Thymus (tissue), 11 donors: ENCODE measurements at regions not wholly inside any gene's neighbourhood (a gene's known extent, or its start where the extent isn't known, plus 50 kb on each side); places are given as distances from the start of the nearest gene placed in this dataset.

ENCODE experiments used
- DNase-seq, 9 donors: peaks; one replicate each; pipeline ENCODE4 v3.0.0-alpha.2; 2013; ENCODE audit warnings: low spot score in 9 of 9, low read depth in 6 of 9, missing footprints in 1 of 9
- H3K27ac ChIP-seq, 2 donors: one replicate each; pipeline ENCODE4 v1.5.1; 2013; ENCODE audit warnings: control low read depth in 1 of 2, low read depth in 1 of 2, low read length in 1 of 2, mild to moderate bottlenecking in 1 of 2, moderate library complexity in 1 of 2
- H3K27me3 ChIP-seq, 2 donors: one replicate each; pipeline ENCODE4 v1.5.1; 2013; ENCODE audit warnings: low read length in 1 of 2; ENCODE audit not compliant: control insufficient read depth in 2 of 2, insufficient read depth in 1 of 2
- H3K36me3 ChIP-seq, 2 donors: one replicate each; pipeline ENCODE4 v1.5.1; 2013; ENCODE audit warnings: low read length in 1 of 2, mild to moderate bottlenecking in 1 of 2, moderate library complexity in 1 of 2; ENCODE audit not compliant: control insufficient read depth in 2 of 2, insufficient read depth in 2 of 2
- H3K4me1 ChIP-seq, 2 donors: one replicate each; pipeline ENCODE4 v1.5.1; 2013; ENCODE audit warnings: low read length in 2 of 2; ENCODE audit not compliant: control insufficient read depth in 2 of 2, insufficient read depth in 2 of 2
- H3K4me3 ChIP-seq, 2 donors: one replicate each; pipeline ENCODE4 v1.5.1; 2013; ENCODE audit warnings: low read length in 2 of 2, control low read depth in 1 of 2, mild to moderate bottlenecking in 1 of 2
- H3K9me3 ChIP-seq, 2 donors: one replicate each; pipeline ENCODE4 v1.5.1; 2013; ENCODE audit warnings: low read length in 1 of 2, mild to moderate bottlenecking in 1 of 2; ENCODE audit not compliant: control insufficient read depth in 2 of 2, insufficient read depth in 1 of 2
- WGBS: extraction: QIAGEN DNeasy Blood & Tissue Kit; methylation state at CpG from one replicate; pipeline ENCODE4 v1.1.7; 2013; 5-methylcytosine and 5-hydroxymethylcytosine counted together
- donor health status: healthy.

DNA sequence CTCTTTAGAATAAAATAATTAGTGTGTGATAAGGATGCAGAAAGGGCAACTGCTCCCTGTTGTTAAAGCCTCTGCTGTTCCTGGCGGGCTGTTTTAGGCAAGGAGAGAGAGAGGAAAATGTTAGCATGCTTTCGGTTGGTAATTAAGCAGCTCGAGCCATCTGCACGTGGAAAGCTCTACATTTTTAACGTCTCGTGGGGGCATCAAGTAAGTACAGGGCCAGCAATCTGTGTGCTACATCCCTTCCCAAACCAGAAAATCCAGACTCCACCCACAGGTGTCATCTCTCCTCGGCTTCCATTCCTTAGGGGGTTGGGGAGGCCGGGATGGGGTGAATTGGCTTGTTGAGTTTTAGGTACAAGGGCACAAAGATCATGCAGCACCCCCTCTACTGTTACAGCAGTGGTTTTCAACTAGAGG lies 62.4 kb upstream of the MARCHF10 start:
- Histone ChIP-seq H3K4me1 (no peaks in the 10 kb centered on the region), H3K9me3 (no peaks in the 10 kb centered on the region), H3K36me3 (no peaks in the 10 kb centered on the region), H3K27me3 (no peaks in the 10 kb centered on the region), H3K27ac (no peak overlapping the region), H3K4me3 (no peak overlapping the region)
- no peak for DNase-seq
- WGBS = 88% methylated on average over 8 of the region's 8 CpGs

DNA sequence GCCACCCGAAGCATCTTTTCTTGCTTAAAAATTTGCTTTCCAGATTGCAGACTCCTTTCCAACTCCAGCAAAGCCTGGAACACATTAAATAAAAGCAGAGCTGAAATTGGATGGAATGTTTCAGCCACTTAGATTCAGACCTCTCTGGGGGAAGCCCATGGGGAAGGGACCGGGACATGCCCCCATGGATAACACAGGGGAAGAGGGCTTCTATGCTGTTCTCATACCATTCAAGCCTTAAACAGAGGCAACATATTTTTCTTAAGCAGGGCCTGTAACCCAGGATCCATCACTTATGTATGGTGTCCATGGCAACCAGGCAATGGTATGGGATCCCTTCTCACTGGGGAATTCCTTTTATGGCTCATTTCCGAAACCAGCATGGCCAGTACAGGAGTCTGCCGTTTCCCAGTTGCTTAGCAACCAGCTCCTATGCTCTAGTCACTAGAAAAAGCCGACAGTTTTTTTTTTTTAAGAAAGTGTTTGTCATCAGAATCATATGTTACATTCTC lies 62.0 kb upstream of the MARCHF10 start:
- H3K9me3 ChIP-seq = no peaks in the 10 kb centered on the region
- H3K36me3 ChIP-seq = no peaks in the 10 kb centered on the region
- no peaks in the 10 kb centered on the region for H3K4me1 ChIP-seq
- DNase-seq = no peak
- 88% methylated on average over 5 of the region's 5 CpGs for WGBS
- H3K27me3 ChIP-seq = no peaks in the 10 kb centered on the region
- H3K27ac ChIP-seq = no peak overlapping the region
- no peak overlapping the region for H3K4me3 ChIP-seq

DNA sequence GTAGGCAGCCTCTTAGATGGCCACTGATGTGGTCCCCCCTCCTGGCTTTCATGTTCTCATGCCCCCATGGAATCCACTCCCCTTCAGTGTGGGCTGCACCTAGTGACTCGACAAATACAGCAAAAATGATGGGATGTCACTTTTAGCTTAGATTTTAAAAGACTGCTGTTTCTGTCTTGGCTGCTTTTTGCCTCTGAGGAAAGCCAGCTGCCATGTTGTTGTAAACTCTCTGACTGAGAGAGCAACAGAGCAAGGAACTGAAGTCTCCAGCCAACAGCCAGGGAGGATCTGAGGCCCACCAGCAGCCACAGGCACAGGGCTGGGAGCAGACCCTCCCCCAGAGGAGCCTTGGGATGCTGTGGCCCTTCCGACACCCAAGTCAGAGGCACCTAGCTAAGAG lies 60.6 kb upstream of the MARCHF10 start:
- H3K4me3 ChIP-seq = no peak overlapping the region
- WGBS = 85% methylated on average over 2 of the region's 2 CpGs
- H3K4me1 ChIP-seq = no peaks in the 10 kb centered on the region
- no peaks in the 10 kb centered on the region for H3K9me3 ChIP-seq
- H3K27me3 ChIP-seq = no peaks in the 10 kb centered on the region
- H3K36me3 ChIP-seq = no peaks in the 10 kb centered on the region
- no peak for DNase-seq
- no peak overlapping the region for H3K27ac ChIP-seq

DNA sequence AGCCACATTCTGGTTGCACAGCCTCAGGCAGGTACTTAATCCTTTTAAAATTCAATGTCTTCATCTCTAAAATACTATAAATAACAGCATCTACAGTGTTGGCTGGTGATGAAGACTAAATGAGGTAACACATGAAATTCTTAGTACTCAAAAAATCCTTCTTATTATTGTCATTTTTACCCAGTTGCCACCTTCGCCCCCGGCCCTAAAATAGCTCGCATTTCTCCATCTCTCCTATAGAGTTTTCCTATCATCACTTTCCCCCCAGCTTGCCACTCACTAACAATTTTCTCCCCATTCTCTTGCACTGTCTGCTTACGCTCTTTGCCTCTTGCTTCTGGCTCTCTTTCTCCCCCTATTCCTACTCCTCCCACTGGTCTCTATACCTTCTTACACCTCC lies 59.9 kb upstream of the MARCHF10 start:
- H3K27me3 ChIP-seq = no peaks in the 10 kb centered on the region

DNA sequence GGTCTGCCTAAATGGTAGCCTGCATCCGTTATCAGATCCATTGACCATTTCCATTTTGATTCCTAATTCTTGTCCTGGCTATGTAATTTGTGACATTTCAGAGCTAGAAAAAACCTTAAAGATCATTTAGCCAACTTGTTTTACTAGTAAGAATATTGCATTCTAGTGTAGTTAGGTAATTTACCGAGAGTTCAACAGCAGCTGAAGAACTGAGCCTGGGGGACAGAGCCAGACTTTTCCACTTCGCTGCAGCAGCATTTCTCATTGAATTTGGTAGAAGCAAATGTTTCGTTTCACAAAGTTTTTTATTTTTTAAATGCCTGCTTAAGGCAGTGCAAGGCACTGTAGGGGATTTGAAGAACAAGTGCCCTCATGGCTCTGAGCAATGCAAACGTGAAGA lies 59.2 kb upstream of the MARCHF10 start:
- WGBS = 96% methylated on average over 5 of the region's 5 CpGs
- H3K9me3 ChIP-seq = no peaks in the 10 kb centered on the region
- H3K4me3 ChIP-seq = no peak overlapping the region
- H3K36me3 ChIP-seq = no peaks in the 10 kb centered on the region
- no peaks in the 10 kb centered on the region for H3K27me3 ChIP-seq
- H3K4me1 ChIP-seq = no peaks in the 10 kb centered on the region
- no peak overlapping the region for H3K27ac ChIP-seq
- DNase-seq = no peak

More for the DNA sequence above, 59.9 kb upstream of the MARCHF10 start:
- DNase-seq = no peak
- Histone ChIP-seq H3K4me3 (no peak overlapping the region), H3K4me1 (no peaks in the 10 kb centered on the region), H3K27ac (no peak overlapping the region), H3K9me3 (no peaks in the 10 kb centered on the region), H3K36me3 (no peaks in the 10 kb centered on the region)
- 98% methylated on average over 4 of the region's 4 CpGs for WGBS

DNA sequence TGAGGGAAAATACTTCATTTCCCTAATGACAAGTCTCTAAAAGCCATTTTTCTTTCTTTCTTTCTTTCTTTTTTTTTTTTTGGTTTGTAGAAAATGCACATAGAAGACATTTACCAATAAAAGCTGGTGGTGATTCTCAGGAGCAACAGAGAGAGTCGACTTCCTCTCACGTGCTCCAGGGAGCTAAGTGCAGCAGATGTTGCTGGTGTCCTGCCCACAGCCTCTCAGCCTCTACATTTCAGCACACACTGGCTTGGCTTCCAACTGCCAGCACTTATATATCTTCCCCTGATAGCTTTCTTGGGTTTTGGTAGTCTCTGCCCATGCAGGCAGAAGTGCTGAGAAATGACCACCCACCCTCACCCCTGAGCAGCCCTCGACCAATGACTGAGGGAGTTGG lies 58.4 kb upstream of the MARCHF10 start:
- Histone ChIP-seq H3K36me3 (no peaks in the 10 kb centered on the region), H3K9me3 (no peaks in the 10 kb centered on the region), H3K27ac (no peak overlapping the region), H3K27me3 (no peaks in the 10 kb centered on the region), H3K4me3 (no peak overlapping the region), H3K4me1 (no peaks in the 10 kb centered on the region)
- 49% methylated on average over 3 of the region's 3 CpGs for WGBS
- peak in 2 of 9 donors; percentile 4 to 7 for DNase-seq

DNA sequence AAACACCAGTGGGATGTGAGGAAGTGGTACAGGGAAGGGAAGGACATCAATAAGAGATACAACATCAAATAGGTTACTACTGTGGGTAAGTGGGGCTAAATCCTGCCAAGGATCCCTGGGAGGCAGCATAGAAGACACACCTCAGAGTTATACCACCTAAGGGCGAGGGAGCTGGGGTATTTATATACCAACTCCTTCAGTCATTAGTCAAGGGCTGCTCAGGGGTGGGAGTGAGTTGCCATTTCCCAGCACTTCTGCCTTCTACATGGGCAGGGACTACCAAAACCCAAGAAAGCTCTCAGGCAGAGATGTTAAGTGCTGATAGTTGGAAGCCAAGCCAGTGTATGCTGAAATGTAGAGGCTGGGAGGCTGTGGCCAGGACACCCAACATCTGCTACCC lies 57.5 kb upstream of the MARCHF10 start:
- no peaks in the 10 kb centered on the region for H3K9me3 ChIP-seq
- H3K27ac ChIP-seq = no peak overlapping the region
- no peaks in the 10 kb centered on the region for H3K36me3 ChIP-seq
- no peaks in the 10 kb centered on the region for H3K27me3 ChIP-seq
- WGBS = 100% methylated on average over 1 of the region's 1 CpG
- DNase-seq = no peak
- H3K4me1 ChIP-seq = no peaks in the 10 kb centered on the region
- H3K4me3 ChIP-seq = no peak overlapping the region

DNA sequence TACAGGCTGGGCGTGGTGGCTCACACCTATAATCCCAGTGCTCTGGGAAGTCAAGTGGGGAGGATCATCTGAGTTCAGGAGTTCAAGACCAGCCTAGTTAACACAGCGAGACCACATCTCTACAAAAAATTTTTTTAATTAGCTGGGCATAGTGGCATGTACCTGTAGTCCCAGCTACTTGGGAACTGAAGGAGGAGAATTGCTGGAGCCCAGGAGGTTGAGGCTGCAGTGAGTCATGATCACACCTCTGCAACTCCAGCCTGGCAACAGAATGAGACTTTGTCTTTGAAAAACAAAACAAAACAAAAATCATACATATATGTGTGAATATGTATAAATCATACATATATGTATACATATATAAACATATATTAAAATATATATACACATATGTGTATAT lies 54.1 kb upstream of the MARCHF10 start:
- Histone ChIP-seq H3K27me3 (no peaks in the 10 kb centered on the region), H3K4me3 (no peak overlapping the region), H3K36me3 (no peaks in the 10 kb centered on the region), H3K27ac (no peak overlapping the region), H3K4me1 (no peaks in the 10 kb centered on the region), H3K9me3 (no peaks in the 10 kb centered on the region)
- 98% methylated on average over 2 of the region's 2 CpGs for WGBS
- DNase-seq = no peak

DNA sequence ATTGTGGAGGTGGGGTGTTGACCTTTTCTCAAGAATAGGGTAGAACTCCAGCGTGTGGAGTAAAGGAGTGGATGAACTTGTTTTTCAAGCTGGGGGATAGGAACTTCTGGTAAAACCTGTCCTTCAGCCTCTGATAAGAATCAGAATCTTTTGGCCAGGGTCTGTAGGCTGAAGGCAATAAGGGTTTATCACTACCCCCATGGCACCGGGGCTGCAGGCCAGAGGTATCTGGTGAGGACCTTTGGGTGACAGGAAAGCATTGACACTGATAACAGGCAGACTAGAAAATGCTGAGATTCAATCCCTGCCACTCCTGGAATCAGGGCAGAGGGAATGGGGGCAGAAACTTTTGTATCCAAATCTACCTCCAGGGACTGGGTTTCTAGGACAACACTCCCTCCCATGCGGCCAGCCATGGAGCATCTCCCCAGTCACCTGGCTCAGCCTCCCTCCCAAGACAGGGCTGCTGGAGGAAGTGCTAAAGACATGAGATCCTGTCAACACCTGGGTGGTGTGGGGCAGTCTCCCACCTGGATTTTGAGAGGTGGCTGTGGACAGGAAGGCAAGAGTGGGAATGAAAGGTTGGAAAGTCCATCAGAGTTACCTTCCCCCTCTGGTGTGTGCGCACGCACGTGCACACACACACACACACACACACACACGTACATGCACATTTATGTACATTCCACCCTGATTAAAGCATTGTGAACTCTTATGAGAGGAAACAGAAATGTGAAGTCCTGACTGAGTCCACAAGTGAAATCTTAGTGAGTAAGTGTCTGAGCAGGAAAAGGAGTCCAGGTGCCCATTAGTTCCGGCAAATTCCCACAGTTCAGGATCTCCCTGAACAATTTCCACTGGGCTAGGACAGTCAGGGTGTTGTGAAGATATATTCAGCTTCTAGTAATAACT lies 53.1 kb upstream of the MARCHF10 start:
- 95% methylated on average over 8 of the region's 8 CpGs for WGBS
- Histone ChIP-seq H3K27me3 (no peaks in the 10 kb centered on the region), H3K27ac (no peak overlapping the region), H3K4me1 (no peaks in the 10 kb centered on the region), H3K36me3 (no peaks in the 10 kb centered on the region), H3K9me3 (no peaks in the 10 kb centered on the region), H3K4me3 (no peak overlapping the region)
- DNase-seq = no peak
